NCI-H146 treated with DMSO at 0.1 percent for 48 hours (cell line): ENCODE measurements at regions not wholly inside any gene's neighbourhood (a gene's known extent, or its start where the extent isn't known, plus 50 kb on each side); places are given as distances from the start of the nearest gene placed in this dataset.
A peak's percentile ranks its signal among the peaks of the same experiment; 100 is the strongest.

ENCODE experiments used
- DNase-seq: peaks from one replicate; lab custom pipeline; 2025; ENCODE audit not compliant: unreplicated experiment; lab: John Stamatoyannopoulos, UW

DNA sequence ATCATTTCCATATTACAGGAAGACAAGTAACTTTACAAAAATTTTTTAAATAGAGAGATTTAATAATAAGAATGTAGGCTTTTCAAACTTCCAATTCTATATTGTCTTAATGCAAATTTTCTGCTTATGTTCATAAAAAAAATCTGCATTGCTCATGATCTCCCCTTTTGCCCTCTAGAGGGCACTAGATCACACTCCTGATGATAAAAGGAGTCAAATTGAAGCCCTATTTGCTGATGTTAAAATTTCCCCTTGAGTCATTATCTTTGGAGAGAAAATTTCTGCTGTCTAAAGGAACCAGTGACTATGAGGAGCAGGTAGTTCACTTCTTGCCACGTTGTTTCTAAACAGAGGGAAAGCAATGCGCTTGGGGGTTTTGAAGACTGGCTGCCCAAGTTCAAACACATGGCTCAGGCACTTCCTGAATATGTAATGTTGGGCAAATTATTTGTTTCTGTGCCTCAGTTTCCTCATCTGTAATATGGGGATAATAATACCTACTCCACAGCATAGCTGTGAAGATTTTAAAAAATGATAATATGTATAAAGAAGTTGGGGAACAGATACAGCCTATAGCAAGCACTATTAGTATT, 874.2 kb downstream of the TFAP2A start:
- peak; percentile 20 for DNase-seq

DNA sequence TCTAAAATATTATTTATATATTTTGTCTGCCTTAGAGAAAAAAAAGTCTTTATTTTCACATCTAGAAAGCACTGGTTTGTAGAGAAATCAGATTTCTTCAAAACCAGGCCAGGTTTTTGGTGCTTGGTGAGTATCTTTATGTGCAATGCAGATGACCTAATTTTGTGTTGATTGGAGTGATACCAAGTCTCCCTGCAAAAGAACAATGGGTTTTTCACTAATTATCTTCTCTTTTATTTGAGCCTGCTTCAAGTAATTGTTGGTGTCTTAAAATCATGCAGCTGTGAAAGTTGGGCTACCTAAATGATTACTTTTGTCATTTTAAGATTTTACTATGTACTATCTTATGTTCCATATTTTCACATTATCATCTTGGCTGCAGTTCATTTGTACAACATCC, 874.7 kb downstream of the TFAP2A start:
- DNase-seq: no peak

DNA sequence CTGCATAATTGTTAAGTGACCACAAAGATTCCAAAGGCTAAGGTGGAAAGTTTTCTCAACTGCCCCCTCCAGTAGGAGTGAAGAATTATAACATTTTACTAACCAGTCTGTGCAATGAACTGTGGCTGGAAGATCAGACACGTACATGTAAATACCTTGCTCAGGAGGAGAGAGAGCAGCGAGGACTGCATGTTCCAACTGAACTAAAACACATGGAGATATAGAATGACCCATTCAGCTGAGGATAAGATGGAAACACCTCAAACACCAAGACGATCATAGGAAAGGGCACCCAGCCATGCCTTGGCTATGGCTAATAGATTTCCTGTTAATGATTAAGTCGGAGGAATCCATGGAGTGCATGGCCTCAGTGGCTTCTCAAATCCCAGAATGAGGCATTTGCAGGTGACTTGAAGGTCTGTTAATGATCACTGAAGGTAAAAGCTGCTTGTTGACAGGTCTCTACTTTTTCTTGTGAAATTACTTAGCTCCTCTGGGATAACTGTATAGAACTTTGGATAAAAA, 875.6 kb downstream of the TFAP2A start:
- DNase-seq: no peak

DNA sequence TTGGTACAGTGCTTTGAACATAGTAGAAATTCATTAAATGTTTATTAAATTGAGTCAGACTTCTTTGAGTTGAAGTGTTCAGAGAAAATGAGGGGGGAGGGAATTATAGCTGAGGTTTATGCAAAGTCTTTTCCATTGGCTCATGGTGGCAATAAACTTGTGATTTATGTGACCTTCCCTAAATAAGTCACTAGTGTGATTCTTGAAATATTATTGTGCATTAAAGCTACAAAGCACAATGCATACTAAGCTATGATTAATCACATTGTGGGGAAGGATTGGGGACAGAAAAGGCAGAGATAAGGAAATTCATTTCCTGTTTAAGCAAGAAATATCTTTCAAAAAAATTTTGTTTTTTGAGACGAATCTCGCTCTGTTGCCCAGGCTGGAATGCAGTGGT, 877.5 kb downstream of the TFAP2A start:
- DNase-seq: no peak

DNA sequence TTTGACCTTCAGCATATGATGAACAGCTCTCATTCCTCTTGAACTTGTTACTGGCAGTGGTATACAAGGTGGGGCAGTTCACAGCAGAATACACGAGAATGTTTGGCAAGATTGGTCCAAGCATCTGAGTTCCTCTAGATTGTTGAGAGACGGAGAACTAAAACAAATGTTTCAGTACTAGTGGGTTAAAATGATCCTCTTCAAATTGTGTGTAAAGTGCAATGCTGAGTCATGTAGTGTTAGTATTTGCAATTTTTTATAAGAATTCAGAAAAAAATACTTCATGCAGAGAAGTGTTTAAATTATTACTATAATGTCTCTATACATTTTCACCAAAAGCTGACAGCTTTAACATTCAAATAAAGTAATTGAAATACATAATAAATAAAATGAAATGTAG, 879.8 kb downstream of the TFAP2A start:
- no peak for DNase-seq

DNA sequence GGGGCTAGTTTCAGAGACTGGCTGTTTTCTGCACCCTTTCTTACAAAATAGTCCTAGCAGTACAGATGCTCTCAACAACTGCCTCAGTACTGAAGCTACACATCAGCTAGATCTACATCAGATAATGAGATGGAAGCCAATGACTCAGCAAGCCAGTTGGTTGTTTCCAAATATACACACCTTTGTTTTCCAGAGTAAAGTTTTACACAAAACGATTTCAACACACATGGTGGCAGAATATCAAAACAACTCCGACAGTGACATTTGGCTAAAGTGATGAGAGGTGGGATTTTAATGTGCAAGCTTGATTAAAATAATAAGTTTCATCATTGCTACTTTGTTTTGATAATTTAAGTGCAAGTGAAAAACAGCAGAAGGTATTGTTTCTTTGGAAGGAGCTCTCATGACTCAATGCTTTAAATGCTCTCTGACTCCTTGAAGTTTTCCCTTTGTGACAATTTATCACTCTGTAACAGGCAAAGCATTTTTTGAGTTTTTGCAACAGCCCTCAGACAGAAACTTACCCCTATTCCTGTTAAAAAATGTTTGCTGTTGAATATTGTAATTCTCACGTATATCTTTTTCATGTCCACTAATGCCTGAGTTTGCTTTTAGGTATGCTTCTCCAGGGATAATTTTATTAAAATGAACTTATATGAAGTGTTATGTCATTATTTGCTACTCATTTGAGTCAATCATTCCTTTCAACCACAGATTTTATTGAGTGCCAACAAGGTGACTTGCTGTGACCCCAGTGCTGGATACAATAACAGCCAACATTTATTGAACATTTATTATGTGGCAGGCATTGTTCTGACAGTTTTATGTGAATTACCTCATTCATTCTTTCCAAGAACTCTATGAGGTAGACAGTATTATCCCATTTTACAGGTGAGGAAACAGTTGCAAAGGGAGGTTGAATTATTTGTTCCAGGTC, 882.0 kb downstream of the TFAP2A start:
- DNase-seq: no peak

DNA sequence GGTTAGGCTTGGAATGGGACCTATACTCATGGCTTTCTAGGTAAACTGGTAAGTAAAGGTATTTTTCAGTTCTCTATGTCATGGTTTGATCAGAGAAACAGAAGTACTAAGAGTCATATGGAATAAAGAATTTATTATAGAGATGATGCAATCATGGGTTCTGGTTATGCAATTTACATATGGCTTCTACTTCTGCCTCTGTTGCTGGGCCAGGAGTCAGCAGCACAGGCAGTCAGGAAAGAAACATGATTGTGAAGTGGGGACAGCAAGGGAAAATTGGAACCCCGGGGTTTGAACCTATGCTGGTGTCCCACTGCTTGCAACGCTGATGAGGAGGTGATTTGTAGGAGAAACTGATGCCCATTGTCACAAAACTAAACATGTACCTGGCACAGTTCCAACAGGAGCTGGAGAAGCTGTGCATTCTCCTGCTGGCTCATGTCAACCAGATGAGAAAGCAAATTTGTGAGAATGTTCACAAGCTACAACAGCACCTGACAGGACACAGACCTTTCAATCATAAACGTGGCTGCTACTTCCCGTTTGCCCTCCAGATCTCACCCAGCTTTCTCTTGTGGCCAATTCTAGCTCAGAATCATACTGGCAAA, 887.1 kb downstream of the TFAP2A start:
- peak; percentile 38 for DNase-seq

DNA sequence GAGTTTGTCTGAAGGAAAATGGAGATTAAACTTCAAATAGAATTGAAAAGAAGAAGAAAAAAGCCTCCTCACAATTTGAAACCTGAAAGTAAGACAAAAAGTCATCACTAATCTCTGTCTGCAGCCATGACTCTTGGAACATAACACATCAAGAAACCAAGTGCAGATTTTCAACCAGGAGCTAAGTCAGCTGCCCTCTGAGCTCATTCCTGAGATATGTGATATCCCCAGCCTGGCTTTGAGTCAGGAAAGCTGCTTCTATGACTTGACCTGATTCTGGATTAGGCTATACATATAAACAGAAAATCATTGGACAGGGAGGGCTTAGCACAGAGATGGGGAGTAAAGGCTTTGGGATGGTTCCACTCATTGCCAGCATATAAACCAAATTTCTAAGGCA, 891.4 kb downstream of the TFAP2A start:
- no peak for DNase-seq

DNA sequence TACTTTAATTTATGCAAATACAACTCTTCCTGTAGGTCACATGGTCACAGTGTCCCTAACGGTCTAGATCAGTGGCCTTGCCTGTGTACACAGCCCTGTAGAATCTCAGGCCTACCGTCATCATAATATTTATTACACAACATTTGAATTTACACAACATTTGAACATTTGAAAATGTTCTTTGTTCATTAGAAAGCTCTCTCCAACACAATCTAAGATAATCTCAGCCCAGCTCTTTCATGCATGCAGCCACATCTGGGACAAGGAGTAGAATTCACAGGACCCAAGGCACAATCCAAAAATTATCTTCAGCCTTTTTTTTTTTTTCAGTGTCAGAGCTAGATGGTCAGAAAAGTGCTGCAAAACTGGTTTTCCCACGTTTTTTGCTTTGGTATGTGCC, 892.8 kb downstream of the TFAP2A start:
- DNase-seq: no peak

DNA sequence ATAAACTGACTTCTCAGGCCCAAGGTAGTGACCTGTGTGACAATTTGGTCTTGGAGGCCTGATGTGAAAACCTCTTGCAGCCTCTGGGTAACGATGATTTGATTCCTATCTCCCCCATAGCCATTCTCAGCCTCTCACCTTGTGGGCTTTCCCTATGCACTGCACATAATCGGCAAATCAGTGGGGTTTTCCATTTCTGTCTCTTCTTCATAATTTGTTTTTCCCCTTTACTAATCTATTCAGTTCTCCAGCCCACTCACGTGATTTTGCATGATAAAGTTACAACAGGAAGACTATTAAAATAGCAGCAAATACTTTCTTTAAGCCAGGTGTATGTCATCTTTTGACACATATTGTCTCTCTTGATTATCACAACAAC, 893.7 kb downstream of the TFAP2A start:
- no peak for DNase-seq

DNA sequence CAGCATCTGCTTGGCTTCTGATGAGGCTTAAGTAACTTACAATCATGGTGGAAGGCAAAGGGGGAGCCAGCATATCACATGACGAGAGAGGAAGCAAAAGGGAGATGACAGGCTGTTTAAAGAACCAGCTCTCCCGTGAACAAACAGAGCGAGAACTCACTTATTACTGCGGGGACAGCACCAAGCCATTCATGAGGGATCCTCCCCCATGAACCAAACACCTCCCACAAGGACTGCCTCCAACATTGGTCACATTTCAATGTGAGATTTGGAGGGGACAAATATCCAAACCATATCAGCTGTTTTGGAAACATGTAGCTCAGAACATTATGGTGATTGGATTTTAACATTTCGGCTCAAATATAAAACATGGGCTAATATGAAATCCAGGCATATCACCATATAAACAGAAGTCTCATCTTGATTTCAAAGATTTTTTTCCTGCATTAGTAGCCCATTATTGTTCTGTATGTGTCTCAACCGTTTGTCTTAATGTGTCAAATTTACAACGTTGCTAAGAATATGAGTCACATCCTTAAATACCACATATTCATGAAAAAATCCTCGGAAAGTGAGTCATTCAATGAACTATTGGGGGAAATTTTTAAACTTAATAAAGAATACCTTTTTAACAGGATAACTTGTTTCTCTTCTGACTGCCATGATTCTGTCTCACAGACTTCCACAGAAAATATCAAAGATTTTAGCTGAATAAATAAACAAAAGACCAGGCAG, 894.3 kb downstream of the TFAP2A start:
- no peak for DNase-seq

DNA sequence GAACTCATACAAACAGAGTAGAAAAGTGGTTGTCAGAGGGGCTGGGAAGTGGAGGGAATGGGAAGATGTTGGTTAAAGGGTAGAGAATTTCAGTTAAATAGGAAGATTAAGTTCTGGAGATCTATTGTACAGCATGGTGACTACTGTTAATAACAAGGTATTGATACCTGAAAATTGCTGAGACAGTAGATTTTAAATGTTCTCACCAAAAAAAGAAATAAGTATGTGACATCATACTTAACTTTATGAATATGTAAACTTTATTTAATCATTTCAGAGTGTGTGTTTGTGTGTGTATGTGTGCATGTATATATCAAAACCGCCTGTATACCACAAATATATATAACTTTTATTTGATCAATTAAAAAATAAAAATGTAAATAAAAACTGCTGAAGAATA, 896.4 kb downstream of the TFAP2A start:
- DNase-seq: no peak

DNA sequence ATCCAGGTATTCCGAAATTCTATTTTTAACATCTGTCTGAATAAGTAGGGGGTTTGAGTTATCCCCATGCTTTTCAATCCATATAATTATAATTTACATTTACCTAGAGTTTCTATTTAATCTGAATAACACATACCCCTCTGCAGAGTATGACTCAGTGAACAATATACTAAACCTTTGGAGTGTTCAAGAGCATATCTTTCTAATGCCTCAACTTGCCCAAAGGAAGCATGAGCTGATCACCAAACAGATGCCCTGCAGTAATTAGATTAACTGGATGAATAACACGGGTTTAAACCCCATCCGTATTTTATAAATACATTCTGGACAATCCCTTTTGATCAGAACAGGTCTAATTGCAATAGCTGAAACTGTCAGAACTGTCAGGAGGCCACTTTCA, 897.1 kb downstream of the TFAP2A start:
- no peak for DNase-seq

DNA sequence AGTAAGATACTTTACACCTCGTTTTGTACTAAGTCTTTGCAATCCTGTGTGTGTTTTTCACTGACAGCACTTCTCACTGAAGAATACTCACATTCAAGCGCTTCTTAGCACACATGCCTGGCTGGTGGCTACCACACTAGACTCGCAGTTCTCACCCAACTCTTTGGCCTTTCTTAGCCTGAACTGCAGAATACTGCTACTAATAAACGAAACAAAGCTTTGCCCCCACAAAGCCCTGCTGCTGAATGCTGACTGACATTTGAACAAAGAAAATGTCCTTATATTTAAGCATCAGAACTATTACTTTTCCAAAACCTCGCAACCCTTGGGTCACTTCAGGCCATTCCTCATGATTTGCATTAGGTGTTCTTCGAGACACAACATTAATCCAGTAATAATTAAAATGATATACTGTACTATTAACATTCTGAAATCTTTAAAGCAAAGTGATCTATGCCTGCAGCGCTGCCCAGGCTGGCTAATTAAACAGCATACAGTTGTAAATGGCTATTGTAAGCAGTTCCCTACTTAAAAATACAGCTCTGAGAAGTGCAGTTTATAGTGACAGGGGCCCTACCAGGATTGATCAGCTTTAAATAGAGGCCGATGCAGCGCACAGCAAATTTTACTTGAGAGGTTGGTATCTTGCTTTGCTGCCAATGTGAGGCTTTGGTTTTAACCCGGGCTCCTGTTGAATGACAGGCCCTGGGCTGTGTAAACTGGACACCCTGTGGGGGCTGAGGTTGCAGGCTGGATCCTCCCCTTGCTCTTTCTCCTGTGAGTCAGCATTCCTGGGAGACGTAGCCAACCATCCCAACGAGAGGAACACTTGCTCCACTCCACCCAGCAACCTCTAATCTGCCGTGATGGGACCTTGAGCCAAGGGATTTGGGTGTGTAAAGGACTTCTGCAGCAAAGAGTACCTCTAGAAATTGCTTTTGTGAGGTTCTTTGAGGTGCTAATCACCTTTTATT, 899.0 kb downstream of the TFAP2A start:
- peak; percentile 74 for DNase-seq

DNA sequence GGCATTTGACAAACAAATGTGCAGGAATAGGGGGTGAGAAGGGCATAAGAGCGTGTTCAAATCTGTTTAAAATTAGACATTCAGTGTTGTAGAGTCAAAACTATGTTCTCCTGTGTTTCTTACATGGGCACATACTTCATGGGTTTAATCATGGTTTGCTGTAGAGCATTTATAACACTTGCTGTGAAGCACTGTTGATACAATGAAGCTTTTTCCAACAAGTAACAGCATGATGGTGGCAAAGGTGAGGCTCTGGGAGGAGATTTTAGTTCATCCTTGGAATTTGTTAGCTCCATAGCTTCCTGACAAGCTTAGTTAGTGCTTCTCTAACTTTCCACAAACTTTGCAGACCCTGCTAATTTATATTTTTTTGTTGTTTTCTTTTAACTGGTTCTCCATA, 900.7 kb downstream of the TFAP2A start:
- DNase-seq: no peak

DNA sequence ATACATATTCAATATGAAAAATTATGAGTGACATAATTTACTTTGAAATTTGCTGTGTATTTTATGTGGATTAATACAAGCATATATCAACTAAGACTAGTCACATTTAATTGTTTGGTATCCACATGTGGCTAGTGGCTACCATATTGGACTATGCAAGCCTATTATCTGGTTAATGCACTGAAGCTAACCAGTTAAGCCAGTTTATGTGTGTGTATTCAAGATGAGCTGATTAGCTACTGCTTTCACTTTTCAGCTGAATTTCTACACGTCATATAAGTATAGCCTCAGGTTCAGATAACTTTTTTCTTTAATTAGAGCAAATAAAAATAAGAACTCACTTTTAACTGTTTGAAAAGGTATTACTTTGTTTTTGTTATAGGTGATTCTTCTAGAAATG, 903.7 kb downstream of the TFAP2A start:
- DNase-seq: no peak

DNA sequence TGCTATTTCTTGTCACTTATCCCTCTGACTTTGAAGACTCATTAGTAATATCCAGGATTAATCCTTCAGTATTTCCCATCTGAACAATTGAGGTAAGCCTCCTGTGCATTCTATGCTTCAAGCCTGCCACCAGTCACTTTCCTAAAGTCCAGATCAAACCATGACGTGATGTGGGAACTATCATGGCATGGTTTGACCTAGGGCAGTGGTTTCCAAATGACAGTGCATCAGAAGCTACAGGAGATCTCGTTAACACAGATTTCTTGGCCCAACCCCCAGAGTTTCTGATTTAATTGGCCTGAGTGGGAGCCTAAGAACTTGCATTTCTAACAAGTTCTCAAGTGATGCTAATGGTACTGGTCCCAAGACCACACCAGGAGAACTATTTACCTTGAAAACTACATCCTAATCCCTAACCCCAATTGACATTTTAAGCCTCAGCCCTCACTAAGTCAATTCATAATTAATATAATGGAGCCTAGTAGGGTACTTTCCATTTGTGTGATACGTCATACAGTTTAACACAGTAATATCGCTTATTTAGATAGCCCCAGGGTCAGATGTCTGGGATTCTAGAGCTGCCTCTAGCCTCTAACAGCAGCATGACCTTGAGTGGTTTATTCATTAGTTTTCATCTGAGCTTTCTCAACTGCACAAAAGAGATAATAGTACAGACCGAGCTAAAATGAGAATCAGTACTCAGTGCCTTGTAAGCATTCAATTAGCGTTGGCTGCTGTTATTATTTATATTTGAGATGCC, 907.6 kb downstream of the TFAP2A start:
- no peak for DNase-seq

DNA sequence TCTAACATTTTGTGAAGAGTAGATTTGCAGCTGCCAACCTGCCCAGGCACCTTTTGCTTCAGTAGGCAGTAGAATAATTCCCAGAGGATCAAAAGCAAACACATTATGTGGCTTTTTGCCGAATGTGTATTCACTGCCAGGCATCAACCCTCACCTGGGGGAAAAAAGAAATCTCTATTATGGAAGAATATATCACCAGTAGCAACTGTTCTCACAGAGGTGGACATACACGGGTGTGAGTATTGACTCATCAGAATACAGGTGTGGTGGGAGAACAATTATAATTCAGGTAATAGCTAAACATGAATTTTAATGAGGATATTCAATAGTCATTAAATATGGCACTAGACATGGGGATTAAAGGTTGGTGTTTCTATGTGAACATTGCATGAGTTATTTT, 910.7 kb downstream of the TFAP2A start:
- peak; percentile 95 for DNase-seq

DNA sequence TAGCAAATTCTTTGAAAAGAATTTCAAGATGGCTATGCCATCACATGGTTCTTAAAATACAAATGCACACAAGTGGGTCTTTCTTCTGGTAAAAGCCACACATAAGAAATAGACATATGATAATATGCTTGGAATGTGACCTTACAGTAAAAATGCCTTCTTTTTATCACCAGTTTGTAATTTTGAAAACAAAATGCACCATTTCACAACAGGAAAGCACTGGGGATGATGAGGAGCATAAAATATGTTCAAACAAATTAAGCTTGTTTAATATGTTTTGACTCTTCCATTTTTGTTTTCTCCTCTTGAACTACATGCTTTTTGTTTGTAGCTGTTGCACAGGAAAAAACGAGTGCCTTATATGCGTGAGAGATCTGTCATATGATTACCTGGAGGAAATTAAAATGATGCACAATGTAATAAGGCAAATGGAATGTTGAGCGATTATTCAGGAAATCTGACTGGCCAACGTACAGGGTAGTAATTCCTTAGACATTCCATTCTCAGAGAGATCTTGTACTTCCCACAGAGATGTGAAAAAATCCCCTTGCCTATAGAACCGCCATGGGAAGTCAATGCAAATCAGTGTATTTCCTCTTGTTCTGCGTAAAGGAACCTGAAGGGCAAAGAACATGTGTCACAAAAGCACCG, 911.6 kb downstream of the TFAP2A start:
- DNase-seq: peak; percentile 54
